Epithelial cell of esophagus (primary cell): ENCODE measurements at regions not wholly inside any gene's neighbourhood (a gene's known extent, or its start where the extent isn't known, plus 50 kb on each side); places are given as distances from the start of the nearest gene placed in this dataset.

Experiments used
- DNase-seq: peaks from one replicate; pipeline ENCODE4 v3.0.0; 2010; ENCODE audit warnings: low read depth
- H3K4me3 ChIP-seq: 2 replicates; pipeline ENCODE4 v1.5.1; 2011; ENCODE audit warnings: mild to moderate bottlenecking, low read length, control low read depth
- CTCF ChIP-seq: IDR thresholded peaks from 2 replicates; pipeline ENCODE4 v1.5.1; 2011; ENCODE audit warnings: low read depth, mild to moderate bottlenecking, low read length, control low read depth, inconsistent platforms; ENCODE audit not compliant: insufficient read depth; ENCODE audit errors: missing control alignments

GRCh38 chr10:53749439-53749838 lies 976.9 kb upstream of the MBL2 start:
- no peak for DNase-seq

GRCh38 chr10:53748319-53748718 lies 975.7 kb upstream of the MBL2 start:
- no peak for DNase-seq
- no peak overlapping the region for H3K4me3 ChIP-seq
- no peak for TF ChIP-seq CTCF

More at GRCh38 chr10:53749439-53749838, 976.9 kb upstream of the MBL2 start:
- TF ChIP-seq CTCF = no peak
- H3K4me3 ChIP-seq = no peak overlapping the region

- no peak overlapping the region for H3K4me3 ChIP-seq
- TF ChIP-seq CTCF = no peak
- DNase-seq = no peak
Observed at GRCh38 chr10:53744746-53745145, 972.2 kb upstream of the MBL2 start.

GRCh38 chr10:53744176-53744575 lies 971.6 kb upstream of the MBL2 start:
- no peak for DNase-seq
- H3K4me3 ChIP-seq = no peak overlapping the region
- TF ChIP-seq CTCF = no peak

- H3K4me3 ChIP-seq = no peak overlapping the region
- no peak for DNase-seq
- TF ChIP-seq CTCF = no peak
Observed at GRCh38 chr10:53737132-53737531, 964.5 kb upstream of the MBL2 start.

- no peak for DNase-seq
Observed at GRCh38 chr10:53726921-53727320, 954.3 kb upstream of the MBL2 start.

More at GRCh38 chr10:53726921-53727320, 954.3 kb upstream of the MBL2 start:
- TF ChIP-seq CTCF = no peak
- no peak overlapping the region for H3K4me3 ChIP-seq
